ENCODE measurements at regions not wholly inside any gene's neighbourhood (a gene's known extent, or its start where the extent isn't known, plus 50 kb on each side); places are given as distances from the start of the nearest gene placed in this dataset.
"Not testable (repeated sequence)": the region's sequence is repeated elsewhere in the genome, so short reads cannot be mapped to it uniquely, and the experiment has no call there.

DNA sequence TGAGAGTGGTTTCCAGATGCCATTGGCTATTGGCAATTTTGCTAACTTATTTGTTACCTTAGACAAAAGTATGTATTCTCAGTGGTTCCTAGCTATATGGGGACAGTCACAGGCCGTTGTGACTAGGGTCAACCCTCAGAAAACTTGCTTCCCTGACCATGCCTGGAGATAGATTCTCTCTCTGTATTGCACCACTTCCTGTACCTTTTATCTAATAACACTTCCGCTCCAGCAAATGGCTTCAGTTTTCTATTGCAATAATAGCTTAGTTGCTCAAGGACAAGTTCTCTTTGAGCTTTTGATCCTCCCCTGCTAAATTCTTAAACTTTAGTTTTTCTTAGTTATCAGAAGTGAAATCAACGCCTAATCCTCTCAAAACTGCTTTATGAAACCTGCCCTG, 338.0 kb downstream of the RMST start:
- DNase-seq (ENCODE audit: low spot score), result no peak

DNA sequence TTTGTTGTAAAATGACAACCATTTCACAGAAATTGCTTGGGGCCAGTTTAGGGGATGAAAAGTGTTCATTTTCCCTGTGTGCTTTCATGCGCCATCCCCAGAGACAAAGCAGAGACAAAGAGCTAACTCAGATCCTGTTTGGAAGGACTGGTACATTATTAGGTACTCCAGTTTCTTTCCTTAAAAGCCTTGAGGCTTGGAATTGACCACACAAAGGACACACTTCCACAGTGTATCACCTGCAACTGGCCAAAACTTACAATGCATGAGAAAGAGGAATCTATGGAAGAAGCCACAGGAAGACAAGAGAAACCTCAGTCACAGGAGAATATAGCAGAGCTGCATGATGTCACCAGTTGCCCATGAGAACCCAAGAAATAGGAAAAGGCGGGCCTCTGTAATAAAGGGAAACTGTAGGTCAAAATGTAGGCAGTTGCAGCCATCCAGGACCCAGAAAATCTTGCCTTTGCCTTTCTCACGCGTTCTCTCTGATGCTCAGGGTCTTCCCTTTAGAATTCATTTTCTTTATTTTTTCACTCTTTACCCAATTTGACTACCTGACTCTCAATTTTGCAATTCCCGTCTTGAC, 339.0 kb downstream of the RMST start:
- no peak for DNase-seq (ENCODE audit: low spot score)

DNA sequence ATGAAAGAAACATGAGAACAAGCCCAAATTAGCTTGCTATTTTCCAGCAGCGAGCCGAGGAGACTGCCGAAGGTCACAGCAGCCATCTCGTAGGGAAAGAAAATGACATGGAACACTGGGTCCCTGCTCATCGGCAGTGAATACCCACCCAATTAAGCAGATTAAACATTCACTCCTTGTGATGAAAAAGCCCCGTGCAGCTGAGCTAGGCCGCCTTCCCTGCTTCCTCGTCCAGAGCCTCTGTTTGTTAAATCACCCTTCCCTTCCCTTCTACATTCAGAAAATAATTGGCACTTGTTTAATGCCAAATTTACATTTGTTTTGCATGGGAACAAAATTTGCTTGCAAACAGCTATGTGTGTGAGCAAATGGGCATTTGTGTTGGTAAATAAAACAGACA, 342.5 kb downstream of the RMST start:
- no peak for DNase-seq (ENCODE audit: low spot score)

DNA sequence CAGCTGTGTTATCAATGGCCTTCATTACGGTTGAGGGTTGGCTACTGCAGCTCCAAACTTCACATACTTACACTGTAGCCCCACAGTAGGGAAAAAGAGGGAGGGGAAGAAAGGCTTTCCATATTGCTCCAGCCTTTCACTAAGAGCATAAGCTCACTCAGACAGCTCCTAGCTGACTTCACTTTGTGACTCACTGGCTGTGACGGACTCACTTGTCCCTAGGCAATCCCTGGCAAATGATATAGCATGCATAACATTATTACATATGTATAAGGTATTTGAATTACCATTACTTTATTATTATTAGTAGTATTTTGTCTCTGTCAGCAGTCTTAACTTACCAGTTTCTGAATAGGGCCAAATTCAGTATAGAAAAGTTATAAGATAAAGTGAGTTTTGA, 350.7 kb downstream of the RMST start:
- DNase-seq (ENCODE audit: low spot score), result no peak

DNA sequence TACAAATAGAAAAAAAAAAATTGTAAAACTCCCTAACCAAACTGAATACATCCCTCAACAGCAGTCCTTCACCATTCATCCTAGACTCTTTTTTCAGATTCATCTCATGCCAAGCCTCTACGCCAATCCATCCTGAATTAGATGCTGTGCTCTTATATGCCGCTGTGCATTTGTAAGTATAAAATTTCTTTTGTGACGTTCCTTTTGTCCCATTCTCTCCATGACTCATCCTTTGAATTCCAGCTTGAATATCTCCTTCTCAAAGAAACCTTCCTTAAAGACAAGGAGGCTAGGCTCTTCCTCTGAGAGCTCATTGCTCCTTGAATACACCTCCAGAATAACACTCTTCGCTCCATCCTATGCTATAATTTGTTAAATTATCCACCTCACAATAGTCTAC, 359.2 kb downstream of the RMST start:
- no peak for DNase-seq (ENCODE audit: low spot score)

DNA sequence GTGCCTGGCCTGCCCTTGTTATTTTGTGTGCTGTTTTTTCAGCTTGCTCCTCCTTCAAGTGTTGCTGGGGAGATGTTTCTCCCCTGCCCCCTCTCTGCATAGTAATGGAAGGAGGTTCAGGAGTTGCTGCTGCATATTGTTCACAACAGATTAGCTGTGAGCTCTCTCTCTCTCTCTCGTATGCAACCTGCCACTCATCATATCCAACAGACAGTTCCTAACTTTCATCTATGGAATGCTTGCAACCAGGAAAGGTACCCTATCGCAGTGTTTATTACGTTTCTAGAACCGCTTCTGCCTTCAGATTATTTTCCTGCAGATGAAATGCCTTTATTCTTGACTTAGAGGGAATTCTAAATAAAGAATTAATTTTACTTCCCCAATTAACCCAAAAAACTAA, 372.9 kb downstream of the RMST start:
- no peak for DNase-seq (ENCODE audit: low spot score)

DNA sequence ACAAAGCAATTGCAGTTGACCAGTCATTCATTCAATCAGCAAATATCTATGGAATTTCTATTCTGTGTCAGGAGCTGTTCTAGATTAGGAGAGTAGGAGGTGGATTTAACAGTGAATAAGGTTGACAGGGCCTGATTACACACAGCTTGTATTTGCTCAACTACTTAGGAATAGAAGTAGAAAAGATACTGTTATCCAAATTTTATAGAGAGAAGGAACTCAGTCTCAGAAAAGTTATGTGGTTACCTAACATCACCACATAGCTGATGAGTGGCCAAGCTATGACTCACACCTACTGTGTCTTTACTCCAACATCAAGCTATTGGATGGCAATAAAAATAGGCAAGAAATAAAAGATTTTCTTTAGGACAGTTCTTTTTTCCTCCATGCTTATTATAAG, 374.8 kb downstream of the RMST start:
- no peak for DNase-seq (ENCODE audit: low spot score)

DNA sequence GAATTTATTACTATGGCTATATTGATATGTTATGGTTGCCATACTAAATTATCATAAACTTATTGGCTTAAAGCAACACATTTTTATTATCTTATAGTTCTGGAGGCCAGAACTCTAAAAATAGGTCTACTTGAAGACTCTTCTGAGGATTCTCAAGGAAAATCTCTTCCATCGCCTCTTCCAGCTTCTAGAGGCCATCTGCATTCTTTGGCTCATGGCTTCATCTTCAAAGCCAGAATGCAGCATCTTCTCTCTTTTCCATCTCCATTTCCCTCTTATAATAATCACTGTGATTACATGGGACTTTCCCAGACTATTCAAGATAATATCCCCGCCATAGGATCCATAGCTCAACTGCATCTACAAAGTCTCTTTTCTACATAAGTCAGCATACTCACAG, 385.4 kb downstream of the RMST start:
- DNase-seq (ENCODE audit: low spot score), result no peak

DNA sequence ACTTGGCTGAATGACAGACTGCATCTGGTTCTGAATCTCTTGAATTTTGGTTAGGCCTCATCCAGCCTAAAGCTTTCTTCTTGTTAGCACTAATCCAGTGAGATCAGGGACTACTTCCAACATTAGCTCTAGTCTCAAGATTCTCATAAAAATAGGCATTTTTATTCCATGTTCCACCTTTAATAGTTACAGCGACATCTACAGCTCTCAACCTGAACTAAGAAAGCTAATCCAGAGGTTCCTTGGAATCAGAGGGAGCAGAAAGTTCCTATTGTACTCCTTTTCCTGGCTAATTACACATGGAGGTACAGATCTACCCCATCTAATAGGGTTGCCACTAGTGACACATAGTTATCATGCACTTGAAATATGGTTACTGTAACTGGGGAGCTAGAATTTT, 391.9 kb downstream of the RMST start:
- DNase-seq (ENCODE audit: low spot score), result no peak

DNA sequence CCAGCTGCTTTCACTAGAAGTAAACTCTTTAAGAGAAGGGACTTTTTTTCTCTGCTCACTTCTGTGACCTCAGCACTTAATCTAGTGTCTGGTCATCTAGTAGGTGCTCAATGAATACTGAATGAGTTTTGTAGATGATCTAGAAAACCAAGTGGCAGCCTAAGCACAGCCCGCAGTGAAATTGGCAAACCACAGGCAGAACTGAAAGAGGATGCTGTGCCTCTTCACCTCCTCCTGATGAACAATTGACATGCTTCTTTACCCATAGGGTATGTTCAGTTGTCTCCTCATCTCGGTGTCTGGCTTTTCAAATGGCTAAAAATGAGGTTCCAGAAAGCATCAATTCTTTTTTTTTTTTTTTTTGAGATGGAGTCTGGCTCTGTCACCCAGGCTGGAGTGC, 399.5 kb downstream of the RMST start:
- DNase-seq (ENCODE audit: low spot score), result no peak

DNA sequence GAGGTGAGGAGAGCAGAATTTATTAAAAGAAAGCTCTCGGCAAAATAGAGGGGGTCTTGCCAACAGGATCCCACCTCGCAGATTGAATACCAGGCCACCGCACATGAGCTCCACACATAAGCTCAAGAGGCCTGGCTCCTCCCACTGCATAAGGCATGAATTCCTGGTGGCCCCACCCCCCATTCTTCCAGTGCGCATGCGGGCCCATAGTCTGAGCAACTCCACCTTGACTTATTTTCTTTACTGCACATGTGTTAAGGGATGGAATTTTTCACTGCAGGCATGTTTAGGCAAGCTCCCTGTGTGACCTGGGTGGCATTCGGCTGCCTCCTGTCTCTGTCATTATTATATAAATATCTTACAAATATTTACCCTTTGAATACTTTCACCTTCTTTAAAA, 412.5 kb downstream of the RMST start:
- peak; percentile 56 for DNase-seq (ENCODE audit: low spot score)

DNA sequence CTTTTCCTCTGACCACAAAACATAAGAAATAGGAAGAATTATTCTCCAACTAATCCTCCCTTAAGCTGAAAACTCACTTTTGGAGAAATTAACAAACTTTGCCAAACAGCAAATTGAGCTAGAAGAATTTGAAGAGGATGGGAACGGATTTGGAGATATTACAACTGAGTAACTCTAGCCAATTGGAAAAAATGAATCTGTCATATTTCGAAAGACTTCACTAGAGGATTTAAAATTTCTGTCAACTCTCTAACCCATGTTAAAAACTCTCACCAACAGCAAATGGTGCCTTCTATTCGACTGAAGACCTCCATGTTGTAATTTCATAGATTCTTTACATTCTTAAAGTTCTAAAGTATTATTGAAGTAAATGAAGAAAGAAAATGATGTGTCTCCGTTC, 414.2 kb downstream of the RMST start:
- no peak for DNase-seq (ENCODE audit: low spot score)

DNA sequence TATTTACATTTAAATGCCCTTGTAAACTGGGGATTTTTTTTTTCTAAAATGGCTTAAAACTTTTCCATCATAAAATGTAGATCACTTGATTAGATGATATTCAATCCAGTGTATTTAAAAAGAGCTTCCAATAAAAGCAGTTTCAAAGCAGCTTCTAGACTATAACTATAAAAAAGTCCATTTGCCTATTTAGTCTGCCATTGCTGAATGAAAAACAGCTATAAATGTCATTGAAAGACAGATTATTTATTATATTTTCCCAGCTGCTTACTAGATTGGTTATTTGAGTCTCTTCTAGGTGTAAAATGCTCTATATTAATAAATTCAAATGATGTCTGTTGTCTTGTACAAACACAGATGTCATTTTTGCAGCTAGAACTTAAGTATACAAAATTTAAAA, 414.8 kb downstream of the RMST start:
- DNase-seq (ENCODE audit: low spot score), result no peak

DNA sequence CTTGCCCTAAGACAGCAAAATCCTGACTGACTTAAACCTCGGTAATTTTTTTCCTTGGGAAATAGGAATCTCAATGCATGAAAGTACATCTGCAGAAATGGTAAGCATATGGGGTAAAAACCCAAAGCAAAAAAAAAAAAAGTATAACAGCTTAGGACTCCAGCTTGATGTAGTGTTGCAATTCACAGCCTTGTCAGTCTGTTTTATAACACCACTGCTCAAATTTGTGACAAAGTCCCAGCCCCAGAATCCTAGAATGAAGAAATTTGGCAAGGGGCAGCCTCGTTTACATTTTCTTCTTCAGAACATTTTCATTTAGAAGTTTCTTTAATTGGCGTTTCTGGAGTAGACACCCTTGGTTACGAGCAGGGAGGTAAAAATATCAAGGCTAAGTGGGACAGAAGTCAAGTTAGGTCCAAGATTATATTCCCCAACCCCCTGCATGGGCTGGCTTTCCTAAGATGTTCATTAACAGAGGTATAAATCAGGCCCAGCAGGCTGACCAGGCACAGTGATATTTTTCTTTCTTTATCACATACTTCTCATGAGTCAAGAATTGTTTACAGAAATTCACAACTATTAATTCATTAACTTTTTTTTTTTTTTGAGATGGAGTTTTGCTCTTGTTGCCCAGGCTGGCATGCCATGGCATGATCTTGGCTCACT, 424.0 kb downstream of the RMST start:
- no peak for DNase-seq (ENCODE audit: low spot score)

DNA sequence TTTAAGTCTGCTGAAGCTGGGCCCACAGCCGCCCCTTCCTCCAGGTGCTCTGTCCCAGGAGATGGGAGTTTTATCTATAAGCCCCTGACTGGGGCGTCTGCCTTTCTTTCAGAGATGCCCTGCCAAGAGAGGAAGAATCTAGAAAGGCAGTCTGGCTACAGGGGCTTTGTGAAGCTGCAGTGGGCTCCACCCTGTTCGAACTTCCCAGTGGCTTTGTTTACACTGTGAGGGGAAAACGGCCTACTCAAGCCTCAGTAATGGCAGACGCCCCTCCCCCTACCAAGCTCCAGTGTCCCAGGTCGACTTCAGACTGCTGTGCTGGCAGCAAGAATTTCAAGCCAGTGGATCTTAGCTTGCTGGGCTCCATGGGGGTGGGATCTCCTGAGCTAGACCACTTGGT, 435.3 kb downstream of the RMST start:
- not testable (repeated sequence) for DNase-seq (ENCODE audit: low spot score)

DNA sequence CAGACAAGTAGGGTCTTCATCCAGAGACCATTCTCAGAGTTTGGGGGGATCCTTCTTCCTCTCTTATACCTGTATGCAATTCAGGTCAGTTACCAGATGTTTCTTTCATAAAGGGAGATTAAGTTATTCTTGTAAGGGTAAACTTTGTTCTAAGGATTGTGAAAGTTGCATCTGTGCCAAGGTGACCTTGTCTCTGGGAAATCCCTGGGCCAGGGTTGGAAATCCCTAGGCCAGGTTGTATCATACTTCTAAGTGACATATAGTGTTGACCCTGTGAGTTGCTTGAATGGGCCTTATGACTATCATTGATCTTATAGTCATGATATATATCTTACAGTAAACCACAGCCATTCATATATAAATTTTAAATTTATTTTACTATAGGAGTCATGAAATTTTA, 436.9 kb downstream of the RMST start:
- DNase-seq (ENCODE audit: low spot score), result no peak

DNA sequence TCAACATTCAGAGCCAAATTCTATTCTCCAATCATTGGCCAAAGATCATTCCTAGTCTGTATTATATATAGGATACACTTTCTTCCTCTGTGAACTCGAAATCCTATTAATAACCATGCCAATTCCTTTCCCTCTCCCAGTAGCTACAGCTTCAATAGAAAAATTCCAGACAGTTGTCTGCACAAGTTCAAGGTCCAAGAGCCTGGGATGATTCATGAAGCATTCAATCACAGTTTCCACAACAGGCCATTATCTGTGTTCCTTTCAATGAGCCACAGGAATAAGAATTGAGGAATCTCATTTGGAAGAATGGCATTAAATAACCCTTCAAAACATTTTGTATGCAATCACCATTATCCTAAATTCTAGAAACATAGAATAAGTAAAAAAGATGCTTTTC, 437.4 kb downstream of the RMST start:
- DNase-seq (ENCODE audit: low spot score), result no peak

DNA sequence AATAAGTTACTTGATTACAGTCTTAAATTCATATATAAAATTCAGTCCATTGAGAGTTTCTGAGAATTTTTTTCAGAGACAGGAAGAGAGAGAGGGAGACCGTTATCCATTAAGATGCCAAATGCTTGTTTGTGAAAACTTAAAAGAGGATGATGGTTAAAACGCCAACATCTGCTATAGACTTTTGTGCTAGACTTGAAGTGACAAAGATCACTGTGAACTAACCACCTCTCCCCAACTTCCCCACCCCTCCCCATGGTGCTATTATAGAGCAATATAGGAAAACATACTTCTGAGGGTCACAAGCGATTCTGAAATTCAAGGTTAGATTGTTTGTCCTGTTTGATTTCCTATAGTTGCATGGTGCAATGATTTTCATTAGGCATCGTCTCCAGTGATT, 440.8 kb downstream of the RMST start:
- no peak for DNase-seq (ENCODE audit: low spot score)

DNA sequence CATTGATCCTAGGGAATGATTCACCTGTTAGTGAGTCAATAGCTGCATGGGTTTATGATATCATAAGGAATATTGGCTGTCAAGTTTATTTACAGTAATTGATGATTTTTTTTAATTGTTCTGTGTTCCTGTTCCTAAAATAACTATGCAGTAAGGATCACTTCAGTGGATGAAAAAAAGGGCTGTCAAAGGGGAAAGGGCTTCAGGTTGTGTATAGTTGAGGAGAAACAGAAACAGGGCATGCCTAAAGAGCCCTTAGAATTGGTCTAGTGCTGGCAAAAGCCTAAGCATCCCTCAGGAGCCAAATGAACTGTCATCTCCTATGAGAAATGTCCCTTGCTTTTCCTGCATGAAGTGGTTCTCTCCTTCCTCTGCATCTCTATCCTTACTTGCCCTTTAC, 444.9 kb downstream of the RMST start:
- no peak for DNase-seq (ENCODE audit: low spot score)

DNA sequence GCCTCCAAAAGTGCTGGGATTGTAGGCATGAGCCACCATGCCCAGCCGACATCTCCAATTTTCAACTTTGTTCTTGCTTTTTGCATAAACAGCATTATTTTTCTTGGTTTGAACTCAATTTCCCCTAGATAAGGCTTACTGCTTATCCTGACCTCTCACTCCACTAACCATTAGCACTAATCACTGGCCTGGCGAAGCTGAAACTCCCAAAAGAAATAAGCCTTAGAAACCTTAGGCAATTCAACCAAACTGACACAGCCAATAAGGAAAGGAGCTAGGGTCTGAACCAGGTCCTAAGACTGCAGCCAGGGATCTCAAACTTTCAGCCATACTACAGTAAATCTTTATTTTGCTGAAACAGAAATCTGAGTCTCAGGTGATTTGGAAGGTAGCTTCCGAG, 448.0 kb downstream of the RMST start:
- DNase-seq (ENCODE audit: low spot score), result no peak

DNA sequence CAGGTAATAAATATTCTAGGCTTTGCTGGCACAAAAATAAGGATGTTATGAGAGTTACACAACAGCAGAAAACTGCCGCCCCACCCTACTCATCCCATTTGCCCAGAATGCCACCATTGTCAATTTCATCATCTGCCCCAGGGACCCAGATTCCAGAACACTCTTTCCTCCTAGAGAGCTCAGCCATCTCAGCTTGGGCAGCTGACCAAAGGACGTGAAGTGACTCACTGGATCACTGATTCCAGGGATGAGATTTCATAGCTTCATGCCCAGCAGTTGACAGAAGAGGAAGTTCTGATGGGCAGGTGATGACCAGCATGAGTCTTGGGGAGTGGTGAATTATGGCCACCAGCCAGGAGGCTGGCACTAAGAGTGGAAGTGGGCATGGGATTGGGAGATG, 450.3 kb downstream of the RMST start:
- no peak for DNase-seq (ENCODE audit: low spot score)

DNA sequence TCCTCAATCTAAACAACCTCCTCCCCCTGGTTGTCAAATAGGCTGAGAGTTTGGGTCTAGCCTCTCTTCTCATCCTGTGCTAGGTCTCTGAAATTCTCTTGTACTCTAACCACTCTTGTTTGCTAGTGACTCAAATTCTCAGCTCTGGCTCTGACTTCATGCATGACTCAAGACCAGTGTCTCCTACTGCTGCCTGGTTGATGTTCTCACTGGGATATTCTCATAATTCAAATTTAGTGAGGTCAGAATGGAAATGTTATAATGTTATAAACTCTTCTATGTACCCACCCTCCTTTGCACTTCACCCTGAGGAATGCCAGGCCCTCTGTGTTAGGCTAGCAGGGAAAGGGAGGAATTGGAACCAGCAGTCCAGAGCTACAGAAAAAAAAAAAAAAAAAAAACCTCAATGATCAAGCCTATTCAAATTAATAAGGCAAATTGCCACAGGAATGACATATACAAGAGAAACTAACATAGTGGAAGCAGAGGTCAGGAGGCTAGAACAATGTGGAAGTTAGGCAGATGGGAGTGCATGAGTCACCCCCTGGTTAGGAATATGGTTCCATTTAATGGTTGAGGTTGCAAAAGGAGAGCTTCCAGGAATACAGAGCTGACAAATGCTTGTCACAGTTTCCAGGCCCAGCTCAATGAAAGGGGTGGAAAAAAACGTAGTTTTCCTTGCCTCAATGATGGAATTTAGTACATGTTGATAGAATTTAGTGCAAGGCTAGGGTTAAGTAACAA, 459.5 kb downstream of the RMST start:
- no peak for DNase-seq (ENCODE audit: low spot score)

DNA sequence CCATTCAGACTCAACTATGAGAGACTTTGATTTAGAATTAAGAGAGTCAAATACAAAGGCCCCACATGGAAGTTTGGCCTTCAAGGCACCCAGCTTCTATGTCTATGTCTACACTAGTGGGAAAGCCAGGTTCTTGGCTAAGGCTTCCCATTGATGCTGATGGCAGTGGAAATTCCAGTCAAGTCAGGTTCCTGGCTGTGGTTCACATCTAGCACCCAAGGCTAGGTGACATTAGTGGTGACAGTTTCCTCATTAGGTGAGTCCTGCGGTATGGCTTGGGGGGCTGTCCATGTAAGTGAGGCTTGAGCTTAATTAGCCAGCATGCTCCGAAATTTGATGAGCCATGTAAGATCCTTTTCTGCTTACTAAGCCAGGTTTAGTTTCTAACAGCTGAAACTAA, 460.9 kb downstream of the RMST start:
- DNase-seq (ENCODE audit: low spot score), result no peak

DNA sequence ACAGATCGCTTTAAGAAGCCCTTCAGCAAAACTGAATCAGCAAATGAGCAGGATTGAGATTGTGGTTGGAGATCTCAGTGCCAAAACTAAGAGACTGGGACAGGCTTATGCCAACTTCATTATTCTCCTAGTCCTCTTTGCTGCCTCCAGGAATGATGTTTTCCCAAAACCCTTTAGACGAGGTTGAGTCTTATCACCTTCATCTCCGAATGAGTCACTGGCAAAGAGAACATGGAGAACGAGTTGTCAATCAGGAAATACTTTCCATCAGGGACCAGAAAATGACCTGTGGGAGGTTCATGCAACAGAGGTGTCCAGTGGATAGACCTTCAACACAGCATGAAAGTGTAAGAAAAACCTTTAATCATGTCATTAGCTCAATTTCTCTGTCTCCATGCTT, 461.5 kb downstream of the RMST start:
- DNase-seq (ENCODE audit: low spot score), result no peak

All from ureter (tissue), 1 donor.